ENCODE measurements at regions not wholly inside any gene's neighbourhood (a gene's known extent, or its start where the extent isn't known, plus 50 kb on each side); places are given as distances from the start of the nearest gene placed in this dataset.

DNA sequence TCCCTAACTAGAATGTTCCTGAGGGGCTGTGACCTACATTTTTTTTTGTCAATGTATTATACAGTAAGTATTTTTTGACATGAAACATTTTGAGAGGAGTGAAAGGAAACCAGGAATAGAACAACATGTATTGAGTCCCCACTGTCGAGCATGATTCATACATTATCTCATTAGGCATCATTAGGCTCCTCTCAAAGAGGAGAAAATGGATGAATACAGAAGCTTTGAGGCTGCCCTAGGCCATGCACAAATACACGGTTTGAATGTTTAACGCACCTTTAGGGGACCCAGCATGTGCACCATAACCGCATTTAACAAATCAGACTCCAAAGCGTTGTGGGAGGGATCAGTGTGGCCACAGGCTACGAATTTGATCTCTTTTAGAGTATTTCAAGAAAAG is 87.8 kb downstream of the TBXT start:
- ChIA-PET CTCF (no interaction called here), POLR2A (no interaction called here)
- H3K9me3 Mint-ChIP-seq = peaks cover 4% of the 10 kb centered on the region; the same call in 1 of the 2 replicates
- ATAC-seq = no peak
- no peak overlapping the region for H3K4me3 Mint-ChIP-seq
- no peak overlapping the region for H3K27ac Mint-ChIP-seq
- DNase-seq (ENCODE audit: low spot score) = no peak
- no peaks in the 10 kb centered on the region for H3K36me3 Mint-ChIP-seq
- TF ChIP-seq, protein P1, sequence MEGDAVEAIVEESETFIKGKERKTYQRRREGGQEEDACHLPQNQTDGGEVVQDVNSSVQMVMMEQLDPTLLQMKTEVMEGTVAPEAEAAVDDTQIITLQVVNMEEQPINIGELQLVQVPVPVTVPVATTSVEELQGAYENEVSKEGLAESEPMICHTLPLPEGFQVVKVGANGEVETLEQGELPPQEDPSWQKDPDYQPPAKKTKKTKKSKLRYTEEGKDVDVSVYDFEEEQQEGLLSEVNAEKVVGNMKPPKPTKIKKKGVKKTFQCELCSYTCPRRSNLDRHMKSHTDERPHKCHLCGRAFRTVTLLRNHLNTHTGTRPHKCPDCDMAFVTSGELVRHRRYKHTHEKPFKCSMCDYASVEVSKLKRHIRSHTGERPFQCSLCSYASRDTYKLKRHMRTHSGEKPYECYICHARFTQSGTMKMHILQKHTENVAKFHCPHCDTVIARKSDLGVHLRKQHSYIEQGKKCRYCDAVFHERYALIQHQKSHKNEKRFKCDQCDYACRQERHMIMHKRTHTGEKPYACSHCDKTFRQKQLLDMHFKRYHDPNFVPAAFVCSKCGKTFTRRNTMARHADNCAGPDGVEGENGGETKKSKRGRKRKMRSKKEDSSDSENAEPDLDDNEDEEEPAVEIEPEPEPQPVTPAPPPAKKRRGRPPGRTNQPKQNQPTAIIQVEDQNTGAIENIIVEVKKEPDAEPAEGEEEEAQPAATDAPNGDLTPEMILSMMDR (IDR thresholded peaks at IDR 0.05) = no peak
- no peak for TF ChIP-seq NR3C1 (CRISPR knock-in tag; conservative IDR thresholded peaks at IDR 0.05; ENCODE audit: low read depth)
- TF ChIP-seq TEAD4 (CRISPR knock-in tag; IDR thresholded peaks at IDR 0.05) = no peak
- TF ChIP-seq, protein P2, sequence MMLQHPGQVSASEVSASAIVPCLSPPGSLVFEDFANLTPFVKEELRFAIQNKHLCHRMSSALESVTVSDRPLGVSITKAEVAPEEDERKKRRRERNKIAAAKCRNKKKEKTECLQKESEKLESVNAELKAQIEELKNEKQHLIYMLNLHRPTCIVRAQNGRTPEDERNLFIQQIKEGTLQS (CRISPR knock-in tag; conservative IDR thresholded peaks at IDR 0.05) = no peak
- TF ChIP-seq ZNF671 (CRISPR knock-in tag; IDR thresholded peaks at IDR 0.05) = no peak
- TF ChIP-seq TEAD1 (CRISPR knock-in tag; IDR thresholded peaks at IDR 0.05) = no peak
- no peaks in the 10 kb centered on the region for H3K4me1 Mint-ChIP-seq
- H3K27me3 Mint-ChIP-seq (ENCODE audit: low read depth) = no peaks in the 10 kb centered on the region; the same call in 1 of the 2 replicates

DNA sequence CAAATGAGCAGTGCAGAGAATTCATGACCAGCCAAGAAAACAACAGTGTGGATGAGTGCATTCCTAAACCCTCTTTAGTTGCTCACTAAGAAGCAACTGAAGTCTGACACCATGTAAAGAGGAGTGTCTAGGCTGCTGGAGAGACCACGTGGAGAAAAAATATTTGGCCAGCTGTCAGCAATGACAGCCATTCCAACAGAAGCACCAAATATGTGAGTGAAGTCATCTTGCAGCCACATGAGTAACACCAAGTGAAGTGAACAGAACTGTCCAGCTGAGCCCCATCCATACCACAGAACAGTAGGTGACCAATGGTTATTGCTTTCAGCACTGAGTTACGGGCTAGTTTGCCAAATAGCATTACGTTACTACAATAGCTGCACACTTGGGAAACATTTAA is 89.4 kb downstream of the TBXT start:
- no peak for ATAC-seq
- no peak for DNase-seq (ENCODE audit: low spot score)
- H3K4me1 Mint-ChIP-seq = no peaks in the 10 kb centered on the region
- ChIA-PET POLR2A (no interaction called here), CTCF (interaction anchor here (2.6 kb wide), 1 partner anchor 19 kb away, joined by 26 read pairs; no protein-coding TSS in a partner anchor)
- H3K9me3 Mint-ChIP-seq = peaks cover 4% of the 10 kb centered on the region; the same call in 1 of the 2 replicates
- no peaks in the 10 kb centered on the region; the same call in 1 of the 2 replicates for H3K27me3 Mint-ChIP-seq (ENCODE audit: low read depth)
- TF ChIP-seq, protein P3, sequence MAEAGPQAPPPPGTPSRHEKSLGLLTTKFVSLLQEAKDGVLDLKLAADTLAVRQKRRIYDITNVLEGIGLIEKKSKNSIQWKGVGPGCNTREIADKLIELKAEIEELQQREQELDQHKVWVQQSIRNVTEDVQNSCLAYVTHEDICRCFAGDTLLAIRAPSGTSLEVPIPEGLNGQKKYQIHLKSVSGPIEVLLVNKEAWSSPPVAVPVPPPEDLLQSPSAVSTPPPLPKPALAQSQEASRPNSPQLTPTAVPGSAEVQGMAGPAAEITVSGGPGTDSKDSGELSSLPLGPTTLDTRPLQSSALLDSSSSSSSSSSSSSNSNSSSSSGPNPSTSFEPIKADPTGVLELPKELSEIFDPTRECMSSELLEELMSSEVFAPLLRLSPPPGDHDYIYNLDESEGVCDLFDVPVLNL (CRISPR knock-in tag; IDR thresholded peaks at IDR 0.05; ENCODE audit: borderline replicate concordance, low read depth) = no peak
- TF ChIP-seq, protein P4, sequence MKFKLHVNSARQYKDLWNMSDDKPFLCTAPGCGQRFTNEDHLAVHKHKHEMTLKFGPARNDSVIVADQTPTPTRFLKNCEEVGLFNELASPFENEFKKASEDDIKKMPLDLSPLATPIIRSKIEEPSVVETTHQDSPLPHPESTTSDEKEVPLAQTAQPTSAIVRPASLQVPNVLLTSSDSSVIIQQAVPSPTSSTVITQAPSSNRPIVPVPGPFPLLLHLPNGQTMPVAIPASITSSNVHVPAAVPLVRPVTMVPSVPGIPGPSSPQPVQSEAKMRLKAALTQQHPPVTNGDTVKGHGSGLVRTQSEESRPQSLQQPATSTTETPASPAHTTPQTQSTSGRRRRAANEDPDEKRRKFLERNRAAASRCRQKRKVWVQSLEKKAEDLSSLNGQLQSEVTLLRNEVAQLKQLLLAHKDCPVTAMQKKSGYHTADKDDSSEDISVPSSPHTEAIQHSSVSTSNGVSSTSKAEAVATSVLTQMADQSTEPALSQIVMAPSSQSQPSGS (CRISPR knock-in tag; IDR thresholded peaks at IDR 0.05; ENCODE audit: borderline replicate concordance, low read depth) = no peak
- TF ChIP-seq GABPB1 (CRISPR knock-in tag; IDR thresholded peaks at IDR 0.05) = no peak
- no peak for TF ChIP-seq CREM (CRISPR knock-in tag; IDR thresholded peaks at IDR 0.05)
- TF ChIP-seq, protein P5, sequence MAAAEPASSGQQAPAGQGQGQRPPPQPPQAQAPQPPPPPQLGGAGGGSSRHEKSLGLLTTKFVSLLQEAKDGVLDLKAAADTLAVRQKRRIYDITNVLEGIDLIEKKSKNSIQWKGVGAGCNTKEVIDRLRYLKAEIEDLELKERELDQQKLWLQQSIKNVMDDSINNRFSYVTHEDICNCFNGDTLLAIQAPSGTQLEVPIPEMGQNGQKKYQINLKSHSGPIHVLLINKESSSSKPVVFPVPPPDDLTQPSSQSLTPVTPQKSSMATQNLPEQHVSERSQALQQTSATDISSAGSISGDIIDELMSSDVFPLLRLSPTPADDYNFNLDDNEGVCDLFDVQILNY (CRISPR knock-in tag; IDR thresholded peaks at IDR 0.05) = no peak
- TF ChIP-seq IRF2 (CRISPR knock-in tag; IDR thresholded peaks at IDR 0.05; ENCODE audit: borderline replicate concordance, low read depth) = no peak
- no peak for TF ChIP-seq ZNF317 (CRISPR knock-in tag; IDR thresholded peaks at IDR 0.05; ENCODE audit: borderline replicate concordance, low read depth)
- TF ChIP-seq FOXK1 (CRISPR knock-in tag; IDR thresholded peaks at IDR 0.05) = no peak
- no peak for TF ChIP-seq JAZF1 (CRISPR knock-in tag; IDR thresholded peaks at IDR 0.05)
- TF ChIP-seq ATF1 (CRISPR knock-in tag; IDR thresholded peaks at IDR 0.05) = no peak
- TF ChIP-seq, protein P6, sequence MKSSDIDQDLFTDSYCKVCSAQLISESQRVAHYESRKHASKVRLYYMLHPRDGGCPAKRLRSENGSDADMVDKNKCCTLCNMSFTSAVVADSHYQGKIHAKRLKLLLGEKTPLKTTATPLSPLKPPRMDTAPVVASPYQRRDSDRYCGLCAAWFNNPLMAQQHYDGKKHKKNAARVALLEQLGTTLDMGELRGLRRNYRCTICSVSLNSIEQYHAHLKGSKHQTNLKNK (CRISPR knock-in tag; IDR thresholded peaks at IDR 0.05) = no peak
- TF ChIP-seq ETV6 (CRISPR knock-in tag; IDR thresholded peaks at IDR 0.05) = no peak
- TF ChIP-seq, protein P7, sequence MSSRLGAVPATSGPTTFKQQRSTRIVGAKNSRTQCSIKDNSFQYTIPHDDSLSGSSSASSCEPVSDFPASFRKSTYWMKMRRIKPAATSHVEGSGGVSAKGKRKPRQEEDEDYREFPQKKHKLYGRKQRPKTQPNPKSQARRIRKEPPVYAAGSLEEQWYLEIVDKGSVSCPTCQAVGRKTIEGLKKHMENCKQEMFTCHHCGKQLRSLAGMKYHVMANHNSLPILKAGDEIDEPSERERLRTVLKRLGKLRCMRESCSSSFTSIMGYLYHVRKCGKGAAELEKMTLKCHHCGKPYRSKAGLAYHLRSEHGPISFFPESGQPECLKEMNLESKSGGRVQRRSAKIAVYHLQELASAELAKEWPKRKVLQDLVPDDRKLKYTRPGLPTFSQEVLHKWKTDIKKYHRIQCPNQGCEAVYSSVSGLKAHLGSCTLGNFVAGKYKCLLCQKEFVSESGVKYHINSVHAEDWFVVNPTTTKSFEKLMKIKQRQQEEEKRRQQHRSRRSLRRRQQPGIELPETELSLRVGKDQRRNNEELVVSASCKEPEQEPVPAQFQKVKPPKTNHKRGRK (CRISPR knock-in tag; IDR thresholded peaks at IDR 0.05; ENCODE audit: borderline replicate concordance) = no peak
- TF ChIP-seq ZNF423 (CRISPR knock-in tag; IDR thresholded peaks at IDR 0.05) = no peak
- no peak for TF ChIP-seq CBFB (CRISPR knock-in tag; IDR thresholded peaks at IDR 0.05; ENCODE audit: low read depth)
- no peak for TF ChIP-seq ZNF219 (CRISPR knock-in tag; IDR thresholded peaks at IDR 0.05; ENCODE audit: borderline replicate concordance)
- no peaks in the 10 kb centered on the region for H3K36me3 Mint-ChIP-seq
- no peak overlapping the region for H3K27ac Mint-ChIP-seq
- no peak overlapping the region for H3K4me3 Mint-ChIP-seq
